ENCODE measurements at regions not wholly inside any gene's neighbourhood (a gene's known extent, or its start where the extent isn't known, plus 50 kb on each side); places are given as distances from the start of the nearest gene placed in this dataset.

DNA sequence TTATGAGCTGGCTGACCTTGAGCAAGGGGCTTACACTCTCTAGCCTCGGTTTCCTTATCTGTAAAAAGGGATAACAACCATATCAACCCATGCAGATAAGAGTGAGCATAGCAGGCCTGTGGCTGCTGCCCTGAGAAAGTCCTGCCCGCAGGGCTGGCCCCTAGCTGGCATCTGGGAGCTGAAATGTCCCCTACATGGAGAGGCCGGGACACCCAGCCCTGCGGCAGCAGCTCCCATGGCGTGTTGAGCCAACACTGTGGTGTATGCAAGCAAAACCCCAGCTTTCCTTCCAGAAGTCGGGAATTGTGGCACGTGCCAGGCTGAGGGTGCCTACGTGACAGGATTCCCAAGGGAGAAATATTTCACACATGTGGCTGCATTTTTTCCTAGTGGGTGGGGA is 358.9 kb downstream of the CTTN start:
- TF ChIP-seq, protein P1, sequence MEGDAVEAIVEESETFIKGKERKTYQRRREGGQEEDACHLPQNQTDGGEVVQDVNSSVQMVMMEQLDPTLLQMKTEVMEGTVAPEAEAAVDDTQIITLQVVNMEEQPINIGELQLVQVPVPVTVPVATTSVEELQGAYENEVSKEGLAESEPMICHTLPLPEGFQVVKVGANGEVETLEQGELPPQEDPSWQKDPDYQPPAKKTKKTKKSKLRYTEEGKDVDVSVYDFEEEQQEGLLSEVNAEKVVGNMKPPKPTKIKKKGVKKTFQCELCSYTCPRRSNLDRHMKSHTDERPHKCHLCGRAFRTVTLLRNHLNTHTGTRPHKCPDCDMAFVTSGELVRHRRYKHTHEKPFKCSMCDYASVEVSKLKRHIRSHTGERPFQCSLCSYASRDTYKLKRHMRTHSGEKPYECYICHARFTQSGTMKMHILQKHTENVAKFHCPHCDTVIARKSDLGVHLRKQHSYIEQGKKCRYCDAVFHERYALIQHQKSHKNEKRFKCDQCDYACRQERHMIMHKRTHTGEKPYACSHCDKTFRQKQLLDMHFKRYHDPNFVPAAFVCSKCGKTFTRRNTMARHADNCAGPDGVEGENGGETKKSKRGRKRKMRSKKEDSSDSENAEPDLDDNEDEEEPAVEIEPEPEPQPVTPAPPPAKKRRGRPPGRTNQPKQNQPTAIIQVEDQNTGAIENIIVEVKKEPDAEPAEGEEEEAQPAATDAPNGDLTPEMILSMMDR (IDR thresholded peaks at IDR 0.05; ENCODE audit: low read depth, low read length), result no peak
- TF ChIP-seq POLR2A (IDR thresholded peaks at IDR 0.05; ENCODE audit: extremely low read depth, insufficient read length), result no peak

Data from NB4 (cell line).